CD1c-positive myeloid dendritic cell (primary cell): ENCODE measurements at regions not wholly inside any gene's neighbourhood (a gene's known extent, or its start where the extent isn't known, plus 50 kb on each side); places are given as distances from the start of the nearest gene placed in this dataset.

Source experiments
- DNase-seq: peaks from one replicate; pipeline ENCODE4 v3.0.0-alpha.2; 2016; ENCODE audit errors: extremely low spot score

GRCh38 chr6:91812596-91813274 lies 1225.9 kb upstream of the MAP3K7 start:
- no peak for DNase-seq

GRCh38 chr6:91804981-91805380 lies 1218.1 kb upstream of the MAP3K7 start:
- DNase-seq: no peak

GRCh38 chr6:91802431-91802830 lies 1215.6 kb upstream of the MAP3K7 start:
- DNase-seq: no peak

- no peak for DNase-seq
Observed at GRCh38 chr6:91796603-91797002, 1209.7 kb upstream of the MAP3K7 start.

GRCh38 chr6:91788501-91788900 lies 1201.6 kb upstream of the MAP3K7 start:
- no peak for DNase-seq

GRCh38 chr6:91786474-91787184 lies 1199.8 kb upstream of the MAP3K7 start:
- no peak for DNase-seq

- no peak for DNase-seq
Observed at GRCh38 chr6:91782802-91783201, 1195.9 kb upstream of the MAP3K7 start.

- DNase-seq: no peak
Observed at GRCh38 chr6:91781946-91782345, 1195.1 kb upstream of the MAP3K7 start.

GRCh38 chr6:91780270-91780669 lies 1193.4 kb upstream of the MAP3K7 start:
- DNase-seq: no peak

GRCh38 chr6:91761621-91762020 lies 1174.7 kb upstream of the MAP3K7 start:
- DNase-seq: no peak

GRCh38 chr6:91754691-91755090 lies 1167.8 kb upstream of the MAP3K7 start:
- DNase-seq: no peak

GRCh38 chr6:91751526-91751925 lies 1164.7 kb upstream of the MAP3K7 start:
- DNase-seq: no peak

GRCh38 chr6:91744566-91744965 lies 1157.7 kb upstream of the MAP3K7 start:
- no peak for DNase-seq

GRCh38 chr6:91743756-91744155 lies 1156.9 kb upstream of the MAP3K7 start:
- no peak for DNase-seq

- DNase-seq: no peak
Observed at GRCh38 chr6:91731939-91732338, 1145.1 kb upstream of the MAP3K7 start.

- no peak for DNase-seq
Observed at GRCh38 chr6:91730710-91731109, 1143.8 kb upstream of the MAP3K7 start.

- no peak for DNase-seq
Observed at GRCh38 chr6:91720324-91720723, 1133.5 kb upstream of the MAP3K7 start.

GRCh38 chr6:91719414-91719813 lies 1132.5 kb upstream of the MAP3K7 start:
- no peak for DNase-seq

- no peak for DNase-seq
Observed at GRCh38 chr6:91718198-91718597, 1131.3 kb upstream of the MAP3K7 start.

- DNase-seq: no peak
Observed at GRCh38 chr6:91717094-91717493, 1130.2 kb upstream of the MAP3K7 start.

GRCh38 chr6:91716361-91716760 lies 1129.5 kb upstream of the MAP3K7 start:
- DNase-seq: no peak

- DNase-seq: no peak
Observed at GRCh38 chr6:91715171-91715805, 1128.4 kb upstream of the MAP3K7 start.

- DNase-seq: no peak
Observed at GRCh38 chr6:91713911-91714310, 1127.0 kb upstream of the MAP3K7 start.
